DOHH2 (cell line): ENCODE measurements at regions not wholly inside any gene's neighbourhood (a gene's known extent, or its start where the extent isn't known, plus 50 kb on each side); places are given as distances from the start of the nearest gene placed in this dataset.

Source experiments
- EZH2phosphoT487 ChIP-seq: fragments of 200-600 bp; sonication (generic); IDR thresholded peaks from 2 replicates; pipeline ENCODE4 v1.6.1; 2017; ENCODE audit warnings: borderline replicate concordance, mild to moderate bottlenecking, antibody characterized with exemption, low read length, moderate library complexity, mixed read lengths
- TF ChIP-seq, protein P1 (sequence below): fragments of 200-600 bp; sonication (generic); IDR thresholded peaks from one replicate; pipeline ENCODE4 v1.5.1; 2014; ENCODE audit warnings: antibody characterized with exemption, mild to moderate bottlenecking, low read depth, low read length; ENCODE audit not compliant: poor library complexity, severe bottlenecking

DNA sequence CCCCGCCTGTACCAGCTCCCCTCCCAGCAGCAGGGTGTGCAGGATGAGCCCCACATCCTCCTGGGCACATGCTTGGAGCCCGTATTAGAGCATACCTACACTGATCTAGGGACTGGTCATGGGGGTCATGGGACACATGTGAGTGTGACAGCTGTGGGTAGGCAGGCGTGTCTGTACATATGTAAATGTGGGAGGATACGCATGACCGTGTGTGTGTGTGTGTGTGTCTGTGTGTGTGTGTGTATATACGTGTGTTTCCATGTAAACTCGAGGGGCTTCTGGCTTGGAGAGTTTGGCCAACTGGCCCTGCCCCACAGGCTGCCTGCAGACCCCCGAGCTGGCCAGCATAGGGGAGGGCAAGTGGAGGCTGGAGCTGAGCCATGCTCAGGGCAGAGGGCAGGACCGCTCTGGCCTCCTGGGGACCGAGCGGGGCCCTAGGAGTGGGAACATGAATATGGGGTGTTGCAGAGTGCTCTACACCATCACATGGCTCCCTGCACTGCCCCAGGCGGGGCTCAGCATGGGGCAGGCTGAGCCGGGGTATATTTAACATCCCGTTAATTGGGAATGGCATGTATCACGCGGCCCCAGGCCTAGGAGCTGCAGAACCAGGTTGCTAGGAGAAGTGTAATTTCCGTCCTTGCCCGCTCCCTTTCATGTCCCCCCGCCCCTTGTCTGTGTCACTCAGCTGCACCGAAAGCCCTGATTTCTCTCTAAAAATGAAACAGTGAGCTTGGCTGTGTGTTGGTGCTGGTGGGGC is 152.7 kb upstream of the PCBD1 start:
- TF ChIP-seq, protein P1, sequence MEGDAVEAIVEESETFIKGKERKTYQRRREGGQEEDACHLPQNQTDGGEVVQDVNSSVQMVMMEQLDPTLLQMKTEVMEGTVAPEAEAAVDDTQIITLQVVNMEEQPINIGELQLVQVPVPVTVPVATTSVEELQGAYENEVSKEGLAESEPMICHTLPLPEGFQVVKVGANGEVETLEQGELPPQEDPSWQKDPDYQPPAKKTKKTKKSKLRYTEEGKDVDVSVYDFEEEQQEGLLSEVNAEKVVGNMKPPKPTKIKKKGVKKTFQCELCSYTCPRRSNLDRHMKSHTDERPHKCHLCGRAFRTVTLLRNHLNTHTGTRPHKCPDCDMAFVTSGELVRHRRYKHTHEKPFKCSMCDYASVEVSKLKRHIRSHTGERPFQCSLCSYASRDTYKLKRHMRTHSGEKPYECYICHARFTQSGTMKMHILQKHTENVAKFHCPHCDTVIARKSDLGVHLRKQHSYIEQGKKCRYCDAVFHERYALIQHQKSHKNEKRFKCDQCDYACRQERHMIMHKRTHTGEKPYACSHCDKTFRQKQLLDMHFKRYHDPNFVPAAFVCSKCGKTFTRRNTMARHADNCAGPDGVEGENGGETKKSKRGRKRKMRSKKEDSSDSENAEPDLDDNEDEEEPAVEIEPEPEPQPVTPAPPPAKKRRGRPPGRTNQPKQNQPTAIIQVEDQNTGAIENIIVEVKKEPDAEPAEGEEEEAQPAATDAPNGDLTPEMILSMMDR = no peak
- no peak for TF ChIP-seq EZH2phosphoT487
